CD4-positive, alpha-beta T cell treated with Interleukin-2 at 100 ng/mL for 4 hours (primary cell): ENCODE measurements at regions not wholly inside any gene's neighbourhood (a gene's known extent, or its start where the extent isn't known, plus 50 kb on each side); places are given as distances from the start of the nearest gene placed in this dataset.

Source experiments
- DNase-seq: peaks from one replicate; pipeline ENCODE4 v3.0.0-alpha.2; 2020; ENCODE audit warnings: low spot score

DNA sequence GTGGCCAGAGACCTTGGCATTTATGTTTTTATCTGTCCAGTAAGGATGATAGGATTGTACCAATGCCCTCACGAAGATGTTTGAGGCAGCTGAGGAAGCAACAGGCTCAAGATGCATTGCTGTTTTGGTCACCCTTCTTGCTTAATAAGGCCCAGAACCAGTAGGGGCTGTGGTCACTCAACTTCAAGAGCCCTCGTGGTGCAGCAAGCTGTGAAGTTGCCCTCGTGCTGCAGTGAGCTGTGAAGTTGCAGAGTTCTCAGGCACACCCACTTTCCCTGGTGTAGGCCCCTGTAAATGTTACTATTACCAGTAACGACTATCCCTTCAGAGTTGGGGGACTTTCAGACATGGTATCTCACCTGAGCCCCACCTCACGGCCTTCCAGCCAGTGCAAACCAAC, 207.6 kb upstream of the LYZL1 start:
- no peak for DNase-seq

DNA sequence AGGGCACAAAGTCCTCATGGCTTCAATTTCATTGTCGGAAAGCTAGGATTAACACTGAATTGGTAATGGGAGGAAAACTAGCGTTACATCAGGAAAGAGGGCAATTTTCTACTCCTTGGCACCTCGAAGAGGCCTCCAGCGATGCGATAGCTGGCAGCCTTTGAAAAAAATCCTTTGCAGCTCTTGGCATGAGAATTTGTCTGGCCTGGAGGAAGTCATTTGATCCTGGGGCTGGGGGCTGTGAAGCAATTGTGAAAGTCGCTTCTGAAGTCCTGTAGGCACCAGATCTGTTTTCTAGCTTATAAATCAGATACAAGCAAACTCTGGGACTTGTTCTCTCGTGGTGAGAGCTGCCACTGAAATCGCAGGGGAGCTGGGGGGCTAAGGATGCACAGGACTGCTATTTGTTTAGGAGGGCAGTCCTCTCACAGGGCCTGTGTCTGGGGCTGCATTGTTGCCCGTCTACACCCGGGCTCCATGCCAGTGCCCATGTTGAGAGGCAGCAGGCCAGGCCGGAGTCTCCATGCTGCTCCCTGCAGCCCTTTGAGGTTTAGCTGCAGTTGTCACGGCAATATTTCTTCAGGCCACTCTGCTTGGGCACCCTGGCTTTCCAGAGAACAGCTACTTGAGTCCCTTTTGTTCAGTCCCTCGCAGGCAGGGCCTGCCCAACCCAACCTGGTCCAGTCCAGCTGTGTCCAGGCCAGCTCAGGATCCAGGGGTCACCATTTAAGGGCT, 206.8 kb upstream of the LYZL1 start:
- no peak for DNase-seq

DNA sequence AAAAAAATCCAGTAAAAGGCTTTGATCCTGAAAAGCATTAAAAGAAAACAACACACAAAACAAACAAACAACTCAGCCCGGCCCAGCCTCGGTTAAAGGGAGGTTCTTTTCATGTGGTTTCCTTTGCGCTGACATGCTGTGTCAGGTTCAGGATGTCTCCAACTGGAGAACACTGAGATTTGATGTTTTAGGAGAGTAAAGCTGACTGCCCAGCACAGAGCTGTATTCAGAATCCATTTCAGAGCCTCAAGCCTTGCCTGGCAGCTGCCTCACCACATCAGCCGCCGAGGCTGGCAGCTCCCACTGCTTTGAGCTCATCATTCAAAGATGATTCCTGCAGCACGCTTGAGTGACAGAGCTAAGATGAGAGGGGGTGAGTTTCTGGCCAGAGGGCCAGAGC, 205.8 kb upstream of the LYZL1 start:
- DNase-seq = no peak

DNA sequence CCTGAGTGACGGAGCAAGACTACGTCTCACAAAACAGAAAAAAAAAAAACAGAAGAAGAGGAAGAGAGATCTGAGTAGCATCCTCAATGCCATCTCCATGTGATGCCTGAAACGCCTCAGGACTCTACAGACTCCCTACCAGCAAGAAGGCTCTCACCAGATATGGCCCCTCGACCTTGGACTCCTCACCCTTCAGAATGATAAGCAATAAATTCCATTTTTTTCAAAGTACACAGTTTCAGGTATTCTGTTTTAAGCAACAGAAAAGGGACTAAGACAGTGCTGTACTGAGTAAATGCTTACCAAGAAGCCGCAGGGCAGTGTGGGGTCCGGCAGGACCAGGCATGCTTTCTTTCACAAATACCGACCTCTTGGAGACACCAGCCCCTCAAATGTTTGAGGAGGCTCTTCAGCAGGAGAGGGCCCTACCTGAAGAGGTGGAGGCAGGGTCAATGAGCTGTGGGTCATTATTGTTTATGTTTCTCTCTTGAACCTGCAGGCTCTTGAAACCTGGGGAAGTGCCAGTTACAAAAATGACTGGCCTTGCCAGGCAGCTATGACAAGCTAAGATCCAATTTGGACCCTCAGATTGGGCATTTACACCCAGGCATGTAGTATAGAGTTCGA, 204.1 kb upstream of the LYZL1 start:
- no peak for DNase-seq

DNA sequence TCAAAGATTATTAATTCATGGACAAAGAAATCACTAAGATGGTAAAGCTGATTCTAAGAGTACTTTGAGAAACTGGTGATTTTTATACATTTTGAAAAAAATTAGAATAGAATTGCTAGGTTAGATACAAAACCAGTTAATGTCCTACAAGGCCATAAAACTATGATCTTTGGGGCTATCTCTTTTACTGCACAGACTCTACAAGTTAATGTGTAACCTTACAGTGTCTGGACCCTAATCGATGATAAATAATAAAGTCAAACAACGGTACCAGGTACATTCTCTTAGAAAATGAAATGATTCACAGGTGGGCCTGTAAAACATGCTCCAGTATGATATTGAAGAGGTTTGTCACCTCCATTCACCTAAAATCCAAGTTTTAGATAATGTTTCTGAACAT, 199.8 kb upstream of the LYZL1 start:
- no peak for DNase-seq

DNA sequence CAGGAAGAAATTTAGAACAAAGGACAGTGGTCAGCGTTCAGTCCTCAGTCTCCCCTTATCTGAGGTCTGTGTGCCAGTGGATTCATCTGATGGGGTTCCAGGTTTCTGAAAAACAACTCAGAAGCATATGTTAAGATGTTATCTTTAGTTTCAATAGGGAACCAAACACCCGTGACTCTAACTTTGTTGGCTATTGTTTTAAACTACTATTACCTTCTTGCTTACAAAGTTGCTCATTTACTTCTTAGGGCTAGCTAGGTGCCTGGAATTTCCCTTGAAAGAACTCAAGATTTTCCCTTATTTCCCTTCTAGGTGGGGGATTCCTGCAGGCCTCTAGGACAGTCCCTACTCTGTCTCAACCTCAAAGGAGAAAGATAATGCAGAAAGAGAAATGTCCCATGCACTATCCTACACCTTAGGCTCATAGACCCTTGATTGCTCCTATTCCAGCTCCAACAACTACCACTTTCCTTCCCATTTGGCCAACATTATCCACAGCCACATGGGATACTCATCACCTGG, 192.5 kb upstream of the LYZL1 start:
- DNase-seq = no peak

DNA sequence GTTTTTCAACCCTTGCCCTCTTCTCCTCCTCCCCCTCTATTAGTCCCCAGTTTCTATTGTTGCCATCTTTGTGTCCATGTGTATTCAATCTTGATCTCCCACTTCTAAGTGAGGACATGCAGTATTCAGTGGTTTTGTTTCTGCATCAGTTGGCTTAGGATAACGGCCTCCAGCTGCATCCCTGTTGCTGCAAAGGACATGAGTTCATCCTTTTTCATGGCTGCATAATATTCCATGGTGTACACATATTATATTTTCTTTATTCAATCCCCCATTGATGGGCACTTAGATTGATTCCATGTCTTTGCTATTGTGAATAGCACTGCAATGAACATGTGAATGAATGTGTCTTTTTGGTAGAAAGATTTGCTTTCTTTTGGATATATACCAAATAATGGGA, 190.4 kb upstream of the LYZL1 start:
- DNase-seq = no peak

DNA sequence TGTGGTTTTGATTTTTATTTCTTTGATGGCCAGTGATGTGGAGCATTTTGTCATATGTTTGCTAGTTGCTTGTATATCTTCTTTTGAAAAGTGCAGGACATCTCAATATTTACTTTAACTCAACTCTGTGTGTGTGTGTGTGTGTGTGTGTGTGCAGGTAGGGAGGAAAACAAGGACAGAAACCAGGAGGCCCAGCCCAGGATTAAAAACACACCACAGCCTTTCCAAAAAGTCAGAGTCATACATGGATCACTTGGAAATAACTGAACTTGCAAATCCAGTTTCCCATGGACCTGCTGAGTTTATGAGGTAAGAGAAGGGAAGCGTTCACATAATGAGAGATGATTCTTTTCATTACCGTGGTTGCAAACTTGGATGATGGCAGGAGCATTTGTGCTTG, 189.9 kb upstream of the LYZL1 start:
- DNase-seq = no peak

DNA sequence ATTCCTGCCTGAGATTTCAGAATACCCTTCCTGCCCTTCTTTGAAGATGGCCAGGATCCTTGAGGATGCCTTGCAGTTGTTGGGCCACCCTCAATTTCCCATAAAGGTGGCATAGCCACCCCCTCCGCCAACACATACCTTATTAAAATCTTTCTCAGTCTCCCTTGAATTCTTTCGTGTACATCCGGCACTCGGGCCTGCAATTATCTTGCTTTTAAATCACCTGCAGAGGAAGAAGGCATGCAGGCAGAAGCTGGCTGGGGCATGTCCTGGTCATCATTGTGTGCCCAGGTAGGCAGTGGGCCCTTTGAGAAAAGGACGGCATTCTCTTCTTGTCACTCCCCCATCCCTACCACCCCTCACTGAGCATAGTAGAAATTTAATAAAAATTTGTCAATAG, 189.5 kb upstream of the LYZL1 start:
- DNase-seq = no peak

DNA sequence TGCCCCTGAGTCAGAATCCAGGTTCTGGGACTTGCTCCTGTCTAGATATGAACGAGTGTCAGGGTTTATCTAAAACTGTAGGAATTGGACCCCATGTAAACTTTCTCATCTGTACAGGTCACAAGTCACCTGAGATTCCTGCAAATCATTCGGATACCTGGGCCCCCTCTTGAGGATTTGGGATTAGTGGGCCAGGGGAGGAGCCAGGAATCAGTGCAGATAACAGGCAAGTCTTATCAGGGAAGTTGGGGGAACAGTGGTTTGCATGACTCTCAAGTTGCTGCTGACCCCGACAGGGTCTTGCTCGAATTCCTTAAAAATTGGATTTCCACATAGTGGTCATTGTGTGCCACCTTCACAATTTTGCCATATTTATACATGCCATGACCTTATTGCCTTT, 188.4 kb upstream of the LYZL1 start:
- DNase-seq = no peak

DNA sequence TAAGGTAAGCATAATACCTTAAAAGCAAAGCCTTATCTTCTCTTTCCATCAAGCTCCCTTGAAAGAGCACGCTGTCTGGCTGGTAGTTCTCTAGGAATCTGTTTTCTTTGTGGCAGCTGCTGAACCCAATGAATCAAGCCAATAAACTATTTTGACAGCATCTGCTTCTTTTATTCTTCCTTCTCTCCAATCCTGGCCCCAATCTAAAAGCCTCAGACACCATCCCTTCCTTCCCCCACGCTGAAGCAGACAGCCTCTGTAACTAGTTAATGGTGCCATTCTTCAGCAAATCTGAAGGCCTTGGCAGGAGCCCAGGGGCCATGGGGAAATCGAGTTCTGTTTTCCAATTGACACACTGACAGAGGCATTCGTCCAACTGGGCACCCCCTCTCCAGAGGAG, 186.6 kb upstream of the LYZL1 start:
- DNase-seq = no peak

DNA sequence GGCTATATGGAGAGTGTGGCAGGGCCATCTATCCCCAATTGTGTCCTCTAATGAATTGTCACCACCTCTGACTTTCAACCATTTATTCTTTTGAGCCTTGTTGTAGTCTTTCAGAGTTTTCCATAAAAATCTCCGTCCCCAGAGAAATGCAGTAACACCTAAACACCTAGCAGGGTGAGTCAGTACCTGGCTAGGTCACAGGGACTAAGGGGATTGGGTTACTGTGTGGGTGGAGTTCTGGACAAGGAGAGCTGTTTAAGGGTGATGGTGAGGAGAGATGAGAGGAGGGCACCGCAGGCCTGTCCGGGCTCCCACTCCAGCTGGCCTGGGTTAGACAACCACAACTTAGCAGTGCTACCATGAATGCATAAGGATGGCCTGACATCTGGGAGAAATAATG, 186.2 kb upstream of the LYZL1 start:
- no peak for DNase-seq

DNA sequence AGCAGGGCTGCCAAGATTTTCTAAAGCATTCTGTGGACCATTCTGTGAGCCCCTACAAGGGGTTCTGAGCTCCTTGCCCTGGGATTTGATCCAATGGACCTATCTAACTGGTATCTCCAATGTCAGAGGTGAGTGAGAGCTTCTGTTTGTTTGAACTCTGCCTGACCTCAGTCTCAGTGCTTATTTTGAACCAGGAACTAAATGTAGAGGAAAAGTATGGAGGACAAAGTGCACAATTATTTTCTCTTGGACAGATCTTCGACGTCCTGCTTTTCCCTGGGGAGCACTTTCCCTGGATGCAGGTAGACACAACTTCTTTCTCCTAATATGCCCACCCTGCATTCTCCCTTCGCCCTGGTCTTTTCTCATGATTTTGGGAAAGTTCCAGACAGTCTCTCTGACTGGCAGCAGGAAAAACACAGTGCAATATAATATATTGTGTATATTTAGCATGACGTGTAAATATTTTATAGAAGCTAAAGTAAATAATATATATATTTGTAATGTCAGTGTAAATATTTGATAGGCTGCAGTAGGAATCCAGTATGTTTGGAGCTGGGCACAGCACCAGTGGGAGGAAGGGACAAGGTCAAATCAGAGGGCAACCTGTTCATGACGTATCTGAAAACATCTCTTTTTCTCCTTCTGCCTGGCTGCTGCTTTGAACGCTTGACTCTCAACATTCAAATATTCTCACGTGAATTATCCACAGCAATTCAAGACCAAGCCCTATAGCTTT, 184.0 kb upstream of the LYZL1 start:
- DNase-seq = no peak

DNA sequence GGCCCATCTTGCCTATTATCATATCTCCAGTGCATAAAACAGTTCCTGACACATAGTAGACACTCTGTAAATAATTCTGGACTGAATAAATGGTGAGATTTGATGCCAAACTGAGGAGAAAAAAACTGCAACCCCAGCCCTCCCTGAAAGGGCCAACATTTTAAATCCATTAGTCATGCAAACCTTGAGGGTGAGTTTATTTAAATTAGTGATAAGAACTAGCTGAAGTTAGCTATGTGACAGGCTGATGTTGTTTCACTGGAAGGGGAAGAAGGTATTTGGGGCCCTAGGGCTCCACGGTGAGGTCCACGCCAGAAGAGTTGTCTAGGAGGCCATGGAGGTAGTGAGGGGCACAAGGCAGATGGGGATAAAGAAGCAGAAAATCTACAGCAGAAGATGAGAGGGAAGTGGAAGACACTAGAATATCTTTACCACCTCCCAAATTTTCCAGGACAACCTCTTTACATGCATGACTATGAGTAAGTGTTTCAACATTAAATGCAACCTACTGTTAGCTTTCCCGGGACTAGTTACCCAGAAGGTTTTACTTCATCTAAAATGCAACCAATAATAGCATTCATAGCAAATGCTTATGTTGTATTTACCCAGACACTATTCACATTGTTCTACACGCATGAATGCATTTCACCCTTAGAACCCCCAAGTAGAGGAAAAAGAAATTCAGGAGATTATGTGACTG, 183.2 kb upstream of the LYZL1 start:
- no peak for DNase-seq

DNA sequence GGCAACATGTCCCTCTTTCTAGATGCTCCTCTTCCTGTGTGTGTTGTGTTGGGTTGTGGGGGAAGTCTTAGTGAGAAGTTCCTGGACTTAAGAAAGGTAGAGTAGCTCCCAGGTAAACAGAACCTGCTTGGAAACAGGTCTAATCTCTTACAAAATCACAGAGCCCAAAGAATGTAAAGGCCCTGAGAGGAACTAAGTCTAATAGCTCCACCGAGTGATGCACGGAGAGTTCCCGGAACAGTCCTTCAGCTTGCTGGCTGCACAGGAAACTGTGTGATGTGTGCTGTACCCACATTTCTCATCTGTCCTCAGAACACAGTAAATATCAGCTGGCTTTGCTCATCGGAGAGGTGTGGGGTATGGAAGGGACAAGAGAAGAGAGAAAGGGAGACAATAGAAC, 182.6 kb upstream of the LYZL1 start:
- no peak for DNase-seq

DNA sequence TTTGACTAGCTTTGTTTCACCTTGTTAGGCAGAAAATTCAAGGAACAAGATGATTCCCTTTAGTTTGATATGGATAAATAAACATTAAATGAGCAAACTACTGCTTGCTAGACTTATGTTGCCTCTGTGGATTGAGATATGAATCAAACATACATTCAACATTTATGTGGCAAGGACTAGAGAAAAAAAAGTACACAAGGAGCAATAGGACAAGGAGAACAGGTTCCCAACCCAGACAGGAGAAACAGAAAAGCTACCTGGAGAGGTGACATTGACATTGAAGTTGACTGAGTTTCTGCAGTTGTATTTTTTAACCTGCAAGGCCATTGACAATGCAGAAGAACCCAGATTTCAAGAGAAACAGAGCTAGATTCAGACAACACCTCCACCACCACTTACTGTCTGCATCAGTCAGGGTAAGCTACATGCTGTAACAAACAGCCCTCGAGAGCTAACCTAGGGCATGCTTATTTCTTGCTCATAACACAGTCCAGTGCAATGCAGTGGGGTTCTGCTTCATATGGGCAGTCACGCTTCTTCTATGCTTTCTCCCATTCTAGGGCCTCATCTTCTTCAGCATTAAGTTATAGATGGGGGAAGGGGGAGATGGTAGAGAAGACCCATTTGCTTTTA, 180.9 kb upstream of the LYZL1 start:
- no peak for DNase-seq

DNA sequence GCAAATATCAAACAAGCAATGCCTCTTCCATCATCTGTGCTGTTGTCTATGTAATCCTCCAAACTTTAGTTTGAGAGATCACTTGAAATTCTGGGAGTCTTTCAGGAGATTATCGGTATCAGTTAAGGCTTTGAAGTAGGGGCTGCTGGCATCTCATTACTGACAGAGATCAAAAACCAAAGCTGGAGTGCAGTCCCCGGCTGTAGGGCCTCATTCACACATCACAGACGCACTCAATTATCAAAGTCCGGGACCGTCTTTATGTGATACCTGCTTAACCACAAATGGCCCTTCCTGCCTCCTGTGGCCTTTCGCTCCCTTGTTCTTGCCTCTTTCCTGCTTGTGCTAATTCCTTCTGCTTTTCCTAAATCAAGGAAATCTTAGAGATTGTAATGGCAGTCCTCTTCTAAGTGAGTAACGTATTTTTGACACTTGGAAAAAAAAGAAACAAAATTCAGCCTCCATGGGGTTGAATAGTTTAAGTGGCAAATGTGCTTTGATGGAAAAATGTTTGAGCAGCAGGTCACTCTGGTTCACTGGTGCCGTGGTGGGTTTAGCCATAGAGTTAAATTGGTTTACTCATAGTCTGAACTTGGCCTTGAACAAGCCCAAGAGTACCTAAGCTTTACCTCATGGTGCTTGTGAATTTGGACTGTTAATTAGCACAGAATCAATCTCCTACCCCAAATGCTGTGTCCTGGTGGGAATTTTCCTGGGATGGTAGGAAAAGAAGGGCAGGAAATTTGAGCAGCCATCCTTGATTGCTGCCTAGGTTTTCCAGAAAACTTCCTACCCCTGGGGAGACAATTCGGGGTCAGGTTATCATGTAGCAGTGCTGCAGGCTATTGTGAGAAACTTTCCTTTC, 178.9 kb upstream of the LYZL1 start:
- DNase-seq = no peak

DNA sequence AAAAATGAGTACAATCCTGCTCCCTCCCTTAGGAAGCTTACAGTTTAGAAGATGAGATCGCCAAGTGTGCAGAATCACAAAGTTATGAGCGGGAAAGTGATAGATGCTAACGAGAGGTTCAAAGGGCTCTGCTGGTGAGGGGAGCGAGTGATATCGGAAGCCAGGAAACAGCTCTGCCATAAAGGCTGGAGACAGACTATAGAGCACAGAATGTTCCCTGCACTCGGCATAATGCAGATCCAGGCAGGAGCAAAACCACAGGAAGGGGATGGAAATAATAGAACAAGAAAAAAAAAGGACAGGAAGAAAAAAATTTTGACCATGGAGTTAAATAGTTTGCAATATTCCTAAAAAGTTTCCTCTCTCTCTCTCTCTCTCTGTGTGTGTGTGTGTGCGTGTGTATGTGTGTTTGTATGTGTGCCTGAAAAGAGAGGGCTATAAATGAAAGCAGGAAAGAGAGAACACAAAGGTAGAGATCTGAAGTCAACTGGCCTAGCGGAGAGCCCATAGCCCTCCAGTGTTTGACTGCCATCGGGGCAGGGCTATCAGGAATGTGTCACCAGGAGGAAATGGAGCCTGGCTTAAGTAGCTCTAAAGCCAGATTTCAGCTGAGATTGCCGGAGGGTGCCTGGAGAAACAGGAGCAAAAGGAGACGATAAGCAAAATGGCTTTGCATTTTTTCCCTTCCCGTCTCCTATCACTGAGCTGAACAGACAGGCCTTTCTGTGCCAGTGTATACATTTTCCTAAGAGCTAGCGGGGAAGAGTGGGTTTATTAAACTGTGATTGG, 175.8 kb upstream of the LYZL1 start:
- no peak for DNase-seq

DNA sequence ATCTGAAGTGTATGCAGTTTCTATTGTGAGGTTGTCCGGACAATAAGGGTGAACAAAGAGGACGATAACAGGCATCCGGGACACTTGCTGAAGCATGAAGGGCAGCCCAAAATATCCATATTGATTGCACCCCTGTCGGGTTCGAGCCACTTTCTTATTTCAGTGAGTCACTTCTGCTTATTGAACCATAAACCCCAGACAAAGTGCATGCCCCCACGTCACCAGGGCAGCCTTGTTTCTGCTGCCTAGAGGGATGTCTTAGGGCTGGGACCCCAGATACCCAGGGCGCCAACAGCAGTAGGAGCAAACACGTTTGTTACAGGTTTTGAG, 175.3 kb upstream of the LYZL1 start:
- no peak for DNase-seq

DNA sequence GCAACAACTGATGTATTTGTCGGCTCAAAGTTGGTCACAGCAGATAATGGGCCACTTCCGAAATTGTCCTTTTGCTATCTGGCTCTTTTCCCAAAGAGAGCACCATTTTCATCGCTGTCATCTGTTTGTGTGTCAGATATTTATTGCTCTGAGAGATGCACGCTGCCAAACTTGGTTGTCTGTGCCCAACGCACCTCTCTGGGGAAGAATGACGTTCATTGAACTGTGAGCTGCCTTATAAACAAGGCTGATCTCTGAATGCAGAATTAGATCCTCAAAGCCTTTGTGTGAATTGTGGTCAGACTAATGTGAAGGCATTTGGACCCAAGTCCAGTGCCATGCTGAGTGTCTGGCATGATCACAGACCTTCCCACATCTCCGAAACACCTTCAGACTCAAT, 174.7 kb upstream of the LYZL1 start:
- no peak for DNase-seq

DNA sequence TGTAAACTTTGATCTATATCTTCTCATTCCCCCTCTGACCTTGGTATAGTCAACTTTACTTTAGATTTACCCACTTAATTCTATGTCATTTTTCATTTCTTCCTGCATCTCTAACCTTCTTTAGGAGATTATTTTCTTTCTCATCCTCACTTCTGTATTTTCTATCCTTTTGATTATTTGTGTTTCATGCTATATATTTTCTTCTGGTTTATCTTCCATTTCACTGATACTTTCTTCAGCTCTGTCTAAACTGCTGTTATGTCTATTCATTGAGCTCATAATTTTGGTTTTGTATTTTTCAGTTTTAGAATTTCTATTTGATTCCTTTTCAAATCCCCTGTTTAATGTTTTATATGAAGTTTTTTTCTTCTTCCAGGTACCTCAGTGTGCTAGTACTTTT, 171.1 kb upstream of the LYZL1 start:
- DNase-seq = no peak
